IMR-90 (cell line): ENCODE measurements at regions not wholly inside any gene's neighbourhood (a gene's known extent, or its start where the extent isn't known, plus 50 kb on each side); places are given as distances from the start of the nearest gene placed in this dataset.

ENCODE experiments used
- ATAC-seq: fragments of 200-7000 bp; cut with Tn5 transposase; 2 replicates; pipeline ENCODE4 v1.9.1; 2020; ENCODE audit warnings: low read depth, mild to moderate bottlenecking, moderate library complexity
- BruUV-seq: library from RNA; stranded (reverse); fragments of 400-500 nt; replicated peaks from 2 replicates; lab custom pipeline; 2021; lab: Mats Ljungman, UMichigan
- CTCF ChIA-PET: fragments of 300-600 bp; formaldehyde crosslinking; extraction: SDS; loops from one replicate; lab custom pipeline; 2021; ENCODE audit warnings: antibody characterized with exemption; lab: Yijun Ruan, JAX
- POLR2A ChIA-PET: fragments of 300-600 bp; sonication (Branson Sonifier 250); formaldehyde crosslinking; loops from one replicate; lab custom pipeline; 2022; ENCODE audit warnings: antibody characterized with exemption; ENCODE audit not compliant: unreplicated experiment; lab: Charles Lee
- DNase-seq: peaks from one replicate; pipeline ENCODE4 v3.0.0; 2013
- H2AFZ ChIP-seq: replicated peaks from 2 replicates; pipeline ENCODE3; 2013; ENCODE audit warnings: low read length, mild to moderate bottlenecking; ENCODE audit not compliant: poor library complexity
- H2AK5ac ChIP-seq: 2 replicates; pipeline ENCODE4 v1.6.1; 2013; ENCODE audit warnings: low read depth, low read length, inconsistent platforms
- H2AK9ac ChIP-seq: replicated peaks from 2 replicates; pipeline ENCODE3; 2013; ENCODE audit warnings: mild to moderate bottlenecking, low read depth, low read length, moderate library complexity; ENCODE audit not compliant: poor library complexity
- H2BK120ac ChIP-seq: 2 replicates; pipeline ENCODE4 v1.6.1; 2013; ENCODE audit warnings: low read depth, low read length, inconsistent platforms
- H2BK15ac ChIP-seq: 3 replicates; pipeline ENCODE4 v1.6.1; 2013; ENCODE audit warnings: low read depth, low read length, inconsistent platforms
- H2BK20ac ChIP-seq: 2 replicates; pipeline ENCODE4 v1.6.1; 2013; ENCODE audit warnings: low read depth, mild to moderate bottlenecking, inconsistent platforms, low read length, moderate library complexity
- H2BK5ac ChIP-seq: 2 replicates; pipeline ENCODE4 v1.6.1; 2013; ENCODE audit warnings: mild to moderate bottlenecking, low read depth, low read length, inconsistent platforms; ENCODE audit not compliant: poor library complexity, severe bottlenecking
- H3K14ac ChIP-seq: replicated peaks from 2 replicates; pipeline ENCODE4 v1.6.1; 2013; ENCODE audit warnings: low read depth, low read length, inconsistent platforms
- H3K18ac ChIP-seq: 2 replicates; pipeline ENCODE4 v1.6.1; 2013; ENCODE audit warnings: low read depth, low read length, control low read depth
- H3K23ac ChIP-seq: 2 replicates; pipeline ENCODE4 v1.6.1; 2013; ENCODE audit warnings: low read depth, low read length, inconsistent platforms
- H3K27ac ChIP-seq: 2 replicates; pipeline ENCODE4 v1.5.1; 2013; ENCODE audit warnings: mild to moderate bottlenecking, control low read depth, low read length; ENCODE audit not compliant: insufficient read depth
- H3K27me3 ChIP-seq: 2 replicates; pipeline ENCODE4 v1.6.1; 2013; ENCODE audit warnings: low read length; ENCODE audit not compliant: control insufficient read depth, insufficient read depth
- H3K36me3 ChIP-seq: 2 replicates; pipeline ENCODE4 v1.6.1; 2013; ENCODE audit warnings: low read length, mixed read lengths; ENCODE audit not compliant: control insufficient read depth, insufficient read depth
- H3K4ac ChIP-seq: 2 replicates; pipeline ENCODE4 v1.6.1; 2013; ENCODE audit warnings: low read depth, low read length, inconsistent platforms
- H3K4me1 ChIP-seq: 2 replicates; pipeline ENCODE4 v1.6.1; 2013; ENCODE audit warnings: low read length, mixed read lengths; ENCODE audit not compliant: control insufficient read depth, insufficient read depth
- H3K4me2 ChIP-seq: 2 replicates; pipeline ENCODE4 v1.6.1; 2013; ENCODE audit warnings: low read depth, mild to moderate bottlenecking, control low read depth, low read length, moderate library complexity
- H3K4me3 ChIP-seq: 2 replicates; pipeline ENCODE4 v1.5.1; 2013; ENCODE audit warnings: low read depth, mild to moderate bottlenecking, control low read depth, low read length, moderate library complexity; ENCODE audit not compliant: insufficient read depth
- H3K56ac ChIP-seq: 2 replicates; pipeline ENCODE4 v1.6.1; 2013; ENCODE audit warnings: low read length, inconsistent platforms; ENCODE audit not compliant: insufficient read depth; ENCODE audit errors: extremely low read depth
- H3K79me1 ChIP-seq, 2 experiments: 2 replicates each; pipeline ENCODE4 v1.6.1; 2013; ENCODE audit warnings: low read length in 2 of 2, inconsistent platforms in 1 of 2, low read depth in 1 of 2
- H3K9ac ChIP-seq: 2 replicates; pipeline ENCODE4 v1.6.1; 2013; ENCODE audit warnings: low read depth, low read length, control low read depth
- H3K9me1 ChIP-seq: 2 replicates; pipeline ENCODE4 v1.6.1; 2013; ENCODE audit warnings: low read length, inconsistent platforms; ENCODE audit not compliant: insufficient read depth
- H3K9me3 ChIP-seq: 2 replicates; pipeline ENCODE4 v1.6.1; 2013; ENCODE audit warnings: low read length; ENCODE audit not compliant: control insufficient read depth, insufficient read depth
- H4K20me1 ChIP-seq: 2 replicates; pipeline ENCODE4 v1.6.1; 2013; ENCODE audit warnings: low read length, inconsistent platforms; ENCODE audit not compliant: insufficient read depth
- H4K5ac ChIP-seq: 2 replicates; pipeline ENCODE4 v1.6.1; 2013; ENCODE audit warnings: mild to moderate bottlenecking, low read depth, low read length, control low read depth
- H4K8ac ChIP-seq, 2 experiments: 2 replicates each; pipeline ENCODE4 v1.6.1; 2013; ENCODE audit warnings: low read depth in 2 of 2, low read length in 2 of 2, control low read depth in 1 of 2, inconsistent platforms in 1 of 2
- H4K91ac ChIP-seq: 2 replicates; pipeline ENCODE4 v1.6.1; 2013; ENCODE audit warnings: low read depth, low read length, inconsistent platforms; ENCODE audit not compliant: insufficient read depth
- MAZ ChIP-seq: IDR thresholded peaks from 2 replicates; pipeline ENCODE4 v1.6.1; 2012; ENCODE audit warnings: low read depth, mild to moderate bottlenecking, low read length, improper control_type of control experiment, moderate library complexity, borderline replicate concordance
- RCOR1 ChIP-seq: IDR thresholded peaks from 2 replicates; pipeline ENCODE4 v1.6.1; 2012; ENCODE audit warnings: mild to moderate bottlenecking, low read length, improper control_type of control experiment; ENCODE audit not compliant: insufficient replicate concordance
- WGBS, 2 experiments: methylation state at CpG; one replicate each; pipeline versions ENCODE4 v1.1.5 to v1.1.7; 2013; ENCODE audit warnings: missing lambda C conversion rate in 2 of 2; ENCODE audit not compliant: insufficient read length in 1 of 2; ENCODE audit errors: extremely low coverage in 2 of 2; 5-methylcytosine and 5-hydroxymethylcytosine counted together
- dilution Hi-C: fragments of 300-500 bp; cut with HindIII; formaldehyde crosslinking; loops from one replicate; pipeline ENCODE4 v1.14.3; 2018; ENCODE audit warnings: low sequenced_read_pairs; ENCODE audit not compliant: unreplicated experiment
- in situ Hi-C: fragments of 300-500 bp; cut with MboI; formaldehyde crosslinking; loops from 3 replicates; pipeline ENCODE4 v1.14.3; 2019; ENCODE audit warnings: low sequenced_read_pairs, inconsistent platforms, mixed read lengths
- intact Hi-C: fragments of 100-400 bp; cut with micrococcal nuclease; formaldehyde crosslinking; loops from 2 replicates; pipeline ENCODE4 v1.10.0; 2022

DNA sequence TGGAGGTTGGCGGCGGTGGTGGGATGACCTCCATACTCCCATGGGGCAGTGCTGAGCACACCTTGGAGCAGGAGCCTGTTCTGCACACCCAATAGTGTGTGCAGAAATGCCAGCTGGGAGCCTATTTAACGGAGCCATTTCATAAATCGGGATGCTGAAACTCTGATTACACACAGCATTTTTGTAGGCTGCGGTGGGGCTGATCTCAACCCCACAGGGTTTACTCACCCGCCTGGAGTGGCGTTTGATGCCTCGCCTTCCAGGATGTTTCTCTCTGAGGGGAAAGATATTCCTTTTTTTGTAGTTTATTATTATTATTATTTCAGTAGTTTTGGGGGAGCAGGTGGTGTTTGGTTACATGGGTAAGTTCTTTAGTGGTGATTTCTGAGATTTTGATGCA, 82.6 kb upstream of the WDR26 start (continued):
- no peak for TF ChIP-seq MAZ

DNA sequence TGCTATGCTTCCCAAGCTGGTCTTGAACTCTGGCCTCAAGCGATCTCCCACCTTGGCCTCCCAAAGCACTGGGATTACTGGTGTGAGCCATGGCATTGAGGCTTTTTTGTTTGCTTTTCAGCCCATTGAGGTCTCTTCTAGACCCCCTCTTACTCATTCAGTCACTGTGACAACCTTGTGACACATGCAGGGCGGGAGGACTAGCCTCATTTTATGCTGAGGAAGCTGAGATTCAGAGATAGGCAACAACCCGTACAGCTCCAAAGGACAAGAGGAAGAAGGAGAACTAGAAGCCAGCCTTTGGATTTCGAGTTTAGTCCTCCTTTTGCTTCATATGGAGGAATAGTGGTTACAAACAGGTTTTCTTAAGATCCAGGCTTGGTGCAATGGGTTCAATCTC, 83.9 kb upstream of the WDR26 start:
- no peak overlapping the region for H3K27ac ChIP-seq
- ChIA-PET CTCF (no interaction called here), POLR2A (no interaction called here)
- H3K9me3 ChIP-seq, result no peaks in the 10 kb centered on the region
- in situ Hi-C loops (loop anchor here (5.0 kb wide), 1 partner anchor 124 kb away; no protein-coding TSS in a partner anchor), dilution Hi-C loops (loop anchor here (10.0 kb wide), 1 partner anchor 66 kb away; no protein-coding TSS in a partner anchor), intact Hi-C loops (no loop called here)
- H3K4me2 ChIP-seq, result no peak overlapping the region
- no peak overlapping the region for H2AK9ac ChIP-seq
- H4K5ac ChIP-seq, result no peak overlapping the region
- H3K56ac ChIP-seq, result no peak overlapping the region
- H3K9ac ChIP-seq, result no peak overlapping the region
- no peak overlapping the region for H2BK5ac ChIP-seq
- no peak overlapping the region for H3K18ac ChIP-seq
- no peak overlapping the region for H3K14ac ChIP-seq
- no peak overlapping the region for H2BK15ac ChIP-seq
- no peak overlapping the region for H2AK5ac ChIP-seq
- no peaks in the 10 kb centered on the region for H3K79me1 ChIP-seq
- no peak overlapping the region for H4K91ac ChIP-seq
- H3K27me3 ChIP-seq, result no peaks in the 10 kb centered on the region
- H3K9me1 ChIP-seq, result no peaks in the 10 kb centered on the region
- H2BK120ac ChIP-seq, result no peak overlapping the region
- H3K4ac ChIP-seq, result no peak overlapping the region
- no peak overlapping the region for H3K4me3 ChIP-seq
- BruUV-seq, result no TSS peak
- H4K8ac ChIP-seq, result no peak overlapping the region
- ATAC-seq (no peak), DNase-seq (no peak)
- H2AFZ ChIP-seq, result no peak overlapping the region
- TF ChIP-seq RCOR1, result no peak
- no peak overlapping the region for H3K23ac ChIP-seq
- H4K20me1 ChIP-seq, result no peaks in the 10 kb centered on the region
- WGBS, 2 experiments, result 80% methylated on average over 1 of the region's 4 CpGs; no CpG with 5 or more reads in 1 of the 2 experiments
- H3K4me1 ChIP-seq, result no peaks in the 10 kb centered on the region
- H3K36me3 ChIP-seq, result no peaks in the 10 kb centered on the region
- no peak overlapping the region for H2BK20ac ChIP-seq
